Smooth muscle cell (in vitro differentiated cells): ENCODE measurements at regions not wholly inside any gene's neighbourhood (a gene's known extent, or its start where the extent isn't known, plus 50 kb on each side); places are given as distances from the start of the nearest gene placed in this dataset.

Source experiments
- DNase-seq: peaks from one replicate; lab custom pipeline; 2025; ENCODE audit not compliant: unreplicated experiment; lab: John Stamatoyannopoulos, UW
- H2AFZ ChIP-seq: fragments of 200-600 bp; sonication (generic); 2 replicates; pipeline ENCODE4 v1.6.0; 2016; ENCODE audit warnings: antibody characterized with exemption, low read depth, mild to moderate bottlenecking
- H3F3A ChIP-seq: fragments of 200-600 bp; sonication (generic); 2 replicates; pipeline ENCODE4 v1.6.0; 2017; ENCODE audit warnings: antibody characterized with exemption, low read depth
- H3K27ac ChIP-seq: fragments of 200-600 bp; sonication (generic); 2 replicates; pipeline ENCODE4 v1.5.1; 2016; ENCODE audit warnings: low read depth, mild to moderate bottlenecking
- H3K27me3 ChIP-seq: fragments of 200-600 bp; sonication (generic); 2 replicates; pipeline ENCODE4 v1.6.1; 2016; ENCODE audit warnings: low read depth, mild to moderate bottlenecking
- H3K36me3 ChIP-seq: fragments of 200-600 bp; sonication (generic); 2 replicates; pipeline ENCODE4 v1.5.1; 2016; ENCODE audit warnings: low read depth
- H3K4me1 ChIP-seq: fragments of 200-600 bp; sonication (generic); 2 replicates; pipeline ENCODE4 v1.5.1; 2016; ENCODE audit warnings: low read depth
- H3K4me2 ChIP-seq: fragments of 200-600 bp; sonication (generic); 2 replicates; pipeline ENCODE4 v1.6.0; 2016; ENCODE audit warnings: mild to moderate bottlenecking
- H3K4me3 ChIP-seq: fragments of 200-600 bp; sonication (generic); 2 replicates; pipeline ENCODE4 v1.5.1; 2016; ENCODE audit warnings: mild to moderate bottlenecking
- H3K79me2 ChIP-seq: fragments of 200-600 bp; sonication (generic); 2 replicates; pipeline ENCODE4 v1.6.0; 2016; ENCODE audit warnings: low read depth, mild to moderate bottlenecking
- H3K9ac ChIP-seq: fragments of 200-600 bp; sonication (generic); 2 replicates; pipeline ENCODE4 v1.6.0; 2016; ENCODE audit warnings: low read depth
- H3K9me3 ChIP-seq: fragments of 200-600 bp; sonication (generic); replicated peaks from 2 replicates; pipeline ENCODE4 v1.5.1; 2016; ENCODE audit warnings: low read depth
- H4K20me1 ChIP-seq: fragments of 200-600 bp; sonication (generic); 2 replicates; pipeline ENCODE4 v1.6.0; 2016; ENCODE audit warnings: low read depth
- CTCF ChIP-seq: fragments of 200-600 bp; sonication (generic); IDR thresholded peaks from 2 replicates; pipeline ENCODE4 v1.5.1; 2017; ENCODE audit warnings: borderline replicate concordance, mild to moderate bottlenecking, antibody characterized with exemption; ENCODE audit not compliant: insufficient read depth, poor library complexity, severe bottlenecking
- WGBS: methylation state at CpG from one replicate; pipeline ENCODE4 v1.1.7; 2016; ENCODE audit warnings: low lambda C conversion rate; 5-methylcytosine and 5-hydroxymethylcytosine counted together

- no peaks in the 10 kb centered on the region for H3K79me2 ChIP-seq
- H3K4me2 ChIP-seq: no peak overlapping the region
- no peaks in the 10 kb centered on the region for H3K4me1 ChIP-seq
- H3K27ac ChIP-seq: no peak overlapping the region
- DNase-seq: no peak
- H3K27me3 ChIP-seq: peaks cover 7% of the 10 kb centered on the region
- H3K9me3 ChIP-seq: no peaks in the 10 kb centered on the region
- no peaks in the 10 kb centered on the region for H4K20me1 ChIP-seq
- H3F3A ChIP-seq: no peaks in the 10 kb centered on the region
- H3K4me3 ChIP-seq: no peak overlapping the region
- TF ChIP-seq CTCF: no peak
- no peak overlapping the region for H3K9ac ChIP-seq
- H2AFZ ChIP-seq: no peak overlapping the region
- WGBS: 73% methylated on average over 1 of the region's 1 CpG
- no peaks in the 10 kb centered on the region for H3K36me3 ChIP-seq
Measured at GRCh38 chr20:52572687-52573086, 381.1 kb upstream of the ZFP64 start.

- H4K20me1 ChIP-seq: no peaks in the 10 kb centered on the region
- H3K4me3 ChIP-seq: no peak overlapping the region
- no peak for DNase-seq
- H3K27me3 ChIP-seq: no peaks in the 10 kb centered on the region
- H3K27ac ChIP-seq: no peak overlapping the region
- no peak overlapping the region for H2AFZ ChIP-seq
- H3K4me2 ChIP-seq: no peak overlapping the region
- no peak for TF ChIP-seq CTCF
- H3K36me3 ChIP-seq: no peaks in the 10 kb centered on the region
- no peaks in the 10 kb centered on the region for H3K4me1 ChIP-seq
- H3K79me2 ChIP-seq: no peaks in the 10 kb centered on the region
- 93% methylated on average over 3 of the region's 3 CpGs for WGBS
- H3K9me3 ChIP-seq: no peaks in the 10 kb centered on the region
- H3F3A ChIP-seq: no peaks in the 10 kb centered on the region
- H3K9ac ChIP-seq: no peak overlapping the region
Measured at GRCh38 chr20:52569201-52569600, 377.6 kb upstream of the ZFP64 start.

GRCh38 chr20:52565614-52566013 lies 374.0 kb upstream of the ZFP64 start:
- Histone ChIP-seq H3K4me1 (no peaks in the 10 kb centered on the region), H4K20me1 (no peaks in the 10 kb centered on the region), H3F3A (no peaks in the 10 kb centered on the region), H3K4me3 (no peak overlapping the region), H3K27ac (no peak overlapping the region), H3K9me3 (no peaks in the 10 kb centered on the region), H3K36me3 (no peaks in the 10 kb centered on the region), H3K9ac (no peak overlapping the region), H2AFZ (no peak overlapping the region), H3K27me3 (no peaks in the 10 kb centered on the region), H3K79me2 (no peaks in the 10 kb centered on the region), H3K4me2 (no peak overlapping the region)
- no peak for DNase-seq
- no peak for TF ChIP-seq CTCF
- 97% methylated on average over 2 of the region's 2 CpGs for WGBS

GRCh38 chr20:52564594-52564993 lies 373.0 kb upstream of the ZFP64 start:
- H4K20me1 ChIP-seq: no peaks in the 10 kb centered on the region
- WGBS: 77% methylated on average over 4 of the region's 4 CpGs
- H3K27me3 ChIP-seq: no peaks in the 10 kb centered on the region
- H3K79me2 ChIP-seq: no peaks in the 10 kb centered on the region
- no peak overlapping the region for H3K4me3 ChIP-seq
- no peak for TF ChIP-seq CTCF
- H3K9ac ChIP-seq: no peak overlapping the region
- H3F3A ChIP-seq: no peaks in the 10 kb centered on the region
- no peaks in the 10 kb centered on the region for H3K36me3 ChIP-seq
- no peak for DNase-seq
- H3K4me1 ChIP-seq: no peaks in the 10 kb centered on the region
- H3K27ac ChIP-seq: no peak overlapping the region
- no peak overlapping the region for H2AFZ ChIP-seq
- H3K4me2 ChIP-seq: no peak overlapping the region
- H3K9me3 ChIP-seq: no peaks in the 10 kb centered on the region
